ENCODE measurements at regions not wholly inside any gene's neighbourhood (a gene's known extent, or its start where the extent isn't known, plus 50 kb on each side); places are given as distances from the start of the nearest gene placed in this dataset.

DNA sequence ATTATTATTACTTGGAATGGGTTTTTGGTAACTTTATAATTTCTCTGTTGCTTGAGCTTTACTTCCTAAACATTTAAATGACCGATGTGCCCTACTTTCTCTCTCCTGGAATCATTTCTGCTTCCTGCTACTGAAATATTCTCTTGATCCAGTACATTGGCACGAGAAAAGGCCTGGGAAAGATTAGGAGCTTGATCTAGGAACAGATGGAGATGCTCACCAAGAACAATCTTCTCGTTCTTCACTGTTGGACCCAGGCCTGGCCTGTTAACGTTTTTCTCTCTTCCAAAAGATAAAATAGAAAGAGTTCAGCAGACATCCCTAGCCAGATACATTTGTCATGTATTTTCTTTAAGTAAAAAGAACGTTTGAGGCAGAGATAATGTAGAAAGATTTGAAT lies 1356.8 kb upstream of the CRIM1 start:
- Histone ChIP-seq H3K27me3 (replicated peaks in 1 of 4; ENCODE audit: control insufficient read depth in 3 of 4, extremely low read depth in 1 of 4, insufficient read depth in 3 of 4, low read length in 3 of 4) (no peaks in the 10 kb centered on the region), H3K36me3 (ENCODE audit: control insufficient read depth in 2 of 4, insufficient read depth in 4 of 4, low read length in 3 of 4) (no peaks in the 10 kb centered on the region), H4K20me1 (replicated peaks in 1 of 2; ENCODE audit: control insufficient read depth in 1 of 2, insufficient read depth in 2 of 2, low read length in 2 of 2) (no peaks in the 10 kb centered on the region), H3K14ac (ENCODE audit: insufficient read length) (no peak overlapping the region), H3K79me1 (ENCODE audit: low read depth, low read length) (no peaks in the 10 kb centered on the region), H3K23me2 (ENCODE audit: low read depth, low read length) (no peaks in the 10 kb centered on the region), H3K4me3 (ENCODE audit: extremely low read depth in 1 of 4, insufficient read depth in 2 of 4, low read depth in 3 of 4, low read length in 4 of 4) (no peak overlapping the region), H3K9me3 (ENCODE audit: insufficient read depth in 2 of 2, low read depth in 1 of 2, low read length in 1 of 2) (no peaks in the 10 kb centered on the region), H2AK5ac (ENCODE audit: low read depth, low read length) (no peak overlapping the region), H2BK12ac (ENCODE audit: low read depth, low read length) (no peak overlapping the region), H2AFZ (ENCODE audit: low read length) (no peak overlapping the region), H4K91ac (replicated peaks; ENCODE audit: insufficient read length, low read length) (no peak overlapping the region), H2BK120ac (replicated peaks; ENCODE audit: low read depth, low read length) (no peak overlapping the region), H3K79me2 (ENCODE audit: control insufficient read depth in 1 of 2, insufficient read depth in 2 of 2, low read length in 2 of 2) (no peaks in the 10 kb centered on the region), H2BK20ac (ENCODE audit: low read length) (no peak overlapping the region), H4K8ac (ENCODE audit: extremely low read depth, insufficient read depth, low read length) (no peak overlapping the region), H3K4ac (replicated peaks; ENCODE audit: insufficient read length, low read depth, low read length) (no peak overlapping the region), H2BK5ac (ENCODE audit: low read depth, low read length) (no peak overlapping the region), H3K18ac (ENCODE audit: extremely low read depth, low read length) (no peak overlapping the region), H3K4me1 (replicated peaks in 1 of 4; ENCODE audit: control insufficient read depth in 3 of 4, insufficient read depth in 4 of 4, low read length in 3 of 4) (no peaks in the 10 kb centered on the region), H3K4me2 (ENCODE audit: insufficient read depth in 1 of 2, low read depth in 2 of 2, low read length in 2 of 2) (no peak overlapping the region), H3K9ac (replicated peaks in 1 of 4; ENCODE audit: extremely low read depth in 1 of 4, low read depth in 3 of 4, low read length in 3 of 4) (no peak overlapping the region), H3K27ac (ENCODE audit: low read depth, low read length) (no peak overlapping the region), H3K23ac (ENCODE audit: insufficient read length) (no peak overlapping the region), H2BK15ac (ENCODE audit: low read length) (no peak overlapping the region), H3K56ac (replicated peaks; ENCODE audit: insufficient read length, low read depth, low read length) (no peak overlapping the region), H4K5ac (ENCODE audit: insufficient read length, low read depth, low read length) (no peak overlapping the region)
- 89% methylated on average over 5 of the region's 5 CpGs; no CpG with 5 or more reads in 1 of the 2 experiments for WGBS, 2 experiments (ENCODE audit: extremely low coverage in 1 of 2, insufficient coverage in 1 of 2, insufficient read length in 1 of 2, insufficient replicate concordance in 2 of 2, low coverage in 1 of 2, low lambda C conversion rate in 2 of 2, missing lambda C conversion rate in 1 of 2)
- DNase-seq (ENCODE audit: low read depth in 1 of 2, low spot score in 2 of 2) (no peak), FAIRE-seq (no peak)
- TF ChIP-seq HDAC2 (IDR thresholded peaks at IDR 0.05; ENCODE audit: borderline replicate concordance in 1 of 2, low read depth in 2 of 2, low read length in 2 of 2) (no peak), SP1 (IDR thresholded peaks at IDR 0.05; ENCODE audit: low read depth, low read length) (no peak), GABPA (IDR thresholded peaks at IDR 0.05; ENCODE audit: borderline replicate concordance, insufficient read depth, low read length) (no peak), SIN3A (conservative IDR thresholded peaks at IDR 0.05 in 1 of 2, IDR thresholded peaks at IDR 0.05 in 1 of 2; ENCODE audit: low read depth in 1 of 2, low read length in 2 of 2) (no peak), ASH2L (IDR thresholded peaks at IDR 0.05; ENCODE audit: low read length) (no peak), KDM1A (IDR thresholded peaks at IDR 0.05; ENCODE audit: borderline replicate concordance, low read length) (no peak), TBP (IDR thresholded peaks at IDR 0.05; ENCODE audit: low read depth, low read length) (no peak), EP300 (IDR thresholded peaks at IDR 0.05; ENCODE audit: borderline replicate concordance in 1 of 2, low read depth in 2 of 2, low read length in 2 of 2) (no peak), MAFK (IDR thresholded peaks at IDR 0.05; ENCODE audit: low read depth, low read length) (no peak)
- ChIA-PET POLR2A (ENCODE audit: partially characterized antibody) (no interaction called here), CTCF (ENCODE audit: partially characterized antibody) (interaction anchor here (0.6 kb wide), 1 partner anchor 155 kb away, joined by 3 read pairs; no protein-coding TSS in a partner anchor)

Data from H1 (cell line).